HCT116 (cell line): ENCODE measurements at regions not wholly inside any gene's neighbourhood (a gene's known extent, or its start where the extent isn't known, plus 50 kb on each side); places are given as distances from the start of the nearest gene placed in this dataset.

ENCODE experiments used
- ATAC-seq: fragments of 200-7000 bp; cut with Tn5 transposase; 2 replicates; pipeline ENCODE4 v1.9.1; 2020; ENCODE audit warnings: mild to moderate bottlenecking, moderate library complexity
- BruUV-seq: library from RNA; stranded (reverse); fragments of 400-500 nt; replicated peaks from 2 replicates; lab custom pipeline; 2021; lab: Mats Ljungman, UMichigan
- CTCF ChIA-PET: fragments of 300-600 bp; sonication (Branson Sonifier 250); formaldehyde crosslinking; loops from one replicate; lab custom pipeline; 2021; ENCODE audit warnings: antibody characterized with exemption; lab: Charles Lee
- POLR2A ChIA-PET: fragments of 300-600, 350-600 bp; sonication (Branson Sonifier 250); formaldehyde crosslinking; loops from one replicate; lab custom pipeline; 2021; ENCODE audit warnings: antibody characterized with exemption; lab: Charles Lee
- RAD21 ChIA-PET, 2 experiments: fragments of 300-600 bp; sonication (Branson Sonifier 250); formaldehyde crosslinking; loops; one replicate each; lab custom pipeline; 2023; ENCODE audit warnings: low total read pairs in 2 of 2; ENCODE audit not compliant: uncharacterized antibody in 2 of 2, unreplicated experiment in 2 of 2, low non-redundant PET in 1 of 2; lab: Charles Lee
- DNase-seq: peaks from one replicate; pipeline ENCODE4 v3.0.0-alpha.2; 2010; ENCODE audit warnings: low read depth, low spot score
- H2AFZ ChIP-seq: fragments of 200-600 bp; shearing (Covaris generic), sonication (generic); 2 replicates; pipeline ENCODE4 v1.6.1; 2017; ENCODE audit warnings: low read depth, mixed run types, mixed read lengths, antibody characterized with exemption, low read length; ENCODE audit not compliant: poor library complexity, severe bottlenecking
- H3K27ac ChIP-seq: 2 replicates; pipeline ENCODE4 v1.5.1; 2012; ENCODE audit warnings: low read depth, low read length
- H3K27me3 ChIP-seq: fragments of 200-600 bp; sonication (generic); 2 replicates; pipeline ENCODE4 v1.6.1; 2016; ENCODE audit warnings: mixed run types, low read length, mixed read lengths; ENCODE audit not compliant: insufficient read depth
- H3K36me3 ChIP-seq, 2 experiments: fragments of 200-500 bp in 1 of 2; fragments of 200-600 bp in 1 of 2; sonication (Bioruptor generic) in 1 of 2; sonication (generic) in 1 of 2; 2 replicates each; pipeline versions ENCODE4 v1.5.1 to v1.6.1; 2014 to 2016; ENCODE audit warnings: low read length in 2 of 2, inconsistent platforms in 1 of 2, mixed read lengths in 1 of 2, mixed run types in 1 of 2; ENCODE audit not compliant: insufficient read depth in 2 of 2, control insufficient read depth in 1 of 2
- H3K4me1 ChIP-seq, 2 experiments: fragments of 200-600 bp in 1 of 2; sonication (generic) in 1 of 2; 2 replicates each; pipeline versions ENCODE4 v1.5.1 to v1.6.1; 2012 to 2017; ENCODE audit warnings: low read length in 2 of 2, inconsistent platforms in 1 of 2, mild to moderate bottlenecking in 1 of 2, mixed read lengths in 1 of 2, mixed run types in 1 of 2, moderate library complexity in 1 of 2; ENCODE audit not compliant: insufficient read depth in 2 of 2, control insufficient read depth in 1 of 2
- H3K4me2 ChIP-seq: fragments of 200-600 bp; sonication (generic); 2 replicates; pipeline ENCODE4 v1.6.1; 2017; ENCODE audit warnings: mixed run types, low read length, mixed read lengths
- H3K4me3 ChIP-seq, 2 experiments: fragments of 200-600 bp in 1 of 2; sonication (generic) in 1 of 2; replicated peaks in 1 of 2; 2 replicates each; pipeline ENCODE4 v1.5.1; 2011 to 2016; ENCODE audit warnings: low read length in 2 of 2, control low read depth in 1 of 2, low read depth in 1 of 2, mild to moderate bottlenecking in 1 of 2, mixed read lengths in 1 of 2, mixed run types in 1 of 2
- H3K79me2 ChIP-seq: fragments of 200-600 bp; sonication (generic); 2 replicates; pipeline ENCODE4 v1.6.1; 2017; ENCODE audit warnings: mild to moderate bottlenecking, mixed run types, low read length, moderate library complexity, mixed read lengths; ENCODE audit not compliant: insufficient read depth
- H3K9ac ChIP-seq: fragments of 200-600 bp; sonication (generic); 2 replicates; pipeline ENCODE4 v1.6.1; 2016; ENCODE audit warnings: low read length, mixed read lengths
- H3K9me2 ChIP-seq: fragments of 200-600 bp; sonication (generic), shearing (Covaris generic); 2 replicates; pipeline ENCODE4 v1.6.1; 2017; ENCODE audit warnings: mixed run types, mild to moderate bottlenecking, moderate library complexity; ENCODE audit not compliant: insufficient read depth
- H3K9me3 ChIP-seq, 2 experiments: fragments of 200-500 bp in 1 of 2; fragments of 200-600 bp in 1 of 2; sonication (Bioruptor generic) in 1 of 2; sonication (generic) in 1 of 2; 2 replicates each; pipeline ENCODE4 v1.6.1; 2014 to 2017; ENCODE audit warnings: low read length in 2 of 2, mixed read lengths in 2 of 2, inconsistent platforms in 1 of 2, low read depth in 1 of 2, mild to moderate bottlenecking in 1 of 2, mixed run types in 1 of 2, moderate library complexity in 1 of 2; ENCODE audit not compliant: control insufficient read depth in 1 of 2, insufficient read depth in 1 of 2
- H4K20me1 ChIP-seq: fragments of 200-600 bp; sonication (generic), shearing (Covaris generic); 2 replicates; pipeline ENCODE4 v1.6.1; 2017; ENCODE audit warnings: mixed run types, mild to moderate bottlenecking, moderate library complexity; ENCODE audit not compliant: insufficient read depth
- CBX3 ChIP-seq: IDR thresholded peaks from 2 replicates; pipeline ENCODE4 v1.6.1; 2012; ENCODE audit warnings: low read depth
- EGR1 ChIP-seq: IDR thresholded peaks from 2 replicates; pipeline ENCODE4 v1.6.1; 2012; ENCODE audit warnings: low read depth
- ELF1 ChIP-seq: IDR thresholded peaks from 2 replicates; pipeline ENCODE4 v1.6.1; 2012; ENCODE audit warnings: low read depth, borderline replicate concordance
- EZH2 ChIP-seq: fragments of 200-600 bp; sonication (generic); IDR thresholded peaks from 2 replicates; pipeline ENCODE4 v1.6.1; 2017; ENCODE audit warnings: antibody characterized with exemption, mixed run types
- JUND ChIP-seq: IDR thresholded peaks from 2 replicates; pipeline ENCODE4 v1.6.1; 2012
- POLR2A ChIP-seq: IDR thresholded peaks from 2 replicates; pipeline ENCODE4 v1.7.0; 2011; ENCODE audit warnings: borderline replicate concordance; ENCODE audit not compliant: insufficient read depth, insufficient read length; ENCODE audit errors: extremely low read depth
- SP1 ChIP-seq: IDR thresholded peaks from 2 replicates; pipeline ENCODE4 v1.6.1; 2012; ENCODE audit warnings: low read depth
- YY1 ChIP-seq: IDR thresholded peaks from 2 replicates; pipeline ENCODE4 v1.6.1; 2011; ENCODE audit warnings: low read length, low read depth, moderate library complexity, mild to moderate bottlenecking; ENCODE audit not compliant: insufficient replicate concordance; ENCODE audit errors: extremely low read depth
- intact Hi-C: fragments of 100-400 bp; cut with micrococcal nuclease; formaldehyde crosslinking; loops from 2 replicates; pipeline ENCODE4 v1.10.0; 2022

- H3K4me1 ChIP-seq: no peaks in the 10 kb centered on the region
- no peak for ATAC-seq
- BruUV-seq: no TSS peak
- TF ChIP-seq CBX3 (no peak), YY1 (no peak), POLR2A (no peak), SP1 (no peak), EZH2 (no peak), ELF1 (no peak), JUND (no peak)
- no peaks in the 10 kb centered on the region for H3K36me3 ChIP-seq
- no peak overlapping the region for H2AFZ ChIP-seq
- no peaks in the 10 kb centered on the region for H3K27me3 ChIP-seq
- ChIA-PET CTCF (no interaction called here), POLR2A (no interaction called here), RAD21 (no interaction called here)
- H3K4me2 ChIP-seq: no peak overlapping the region
- no peaks in the 10 kb centered on the region for H3K9me3 ChIP-seq
- H3K4me3 ChIP-seq: no peak overlapping the region
- H3K9me2 ChIP-seq: no peaks in the 10 kb centered on the region
- no peak overlapping the region for H3K27ac ChIP-seq
- H3K79me2 ChIP-seq: no peaks in the 10 kb centered on the region
- DNase-seq: no peak
- intact Hi-C loops: no loop called here
- H3K9ac ChIP-seq: no peak overlapping the region
- H4K20me1 ChIP-seq: no peaks in the 10 kb centered on the region
These were observed 378.5 kb downstream of the ADGRD1 start for GRCh38 chr12:131332224-131332623.

GRCh38 chr12:131333136-131333535 lies 377.8 kb upstream of the SFSWAP start:
- no peak for ATAC-seq
- Histone ChIP-seq H3K9me2 (no peaks in the 10 kb centered on the region), H3K4me2 (no peak overlapping the region), H3K36me3 (no peaks in the 10 kb centered on the region), H3K9ac (no peak overlapping the region), H3K4me3 (no peak overlapping the region), H2AFZ (no peak overlapping the region), H3K27ac (no peak overlapping the region), H3K27me3 (no peaks in the 10 kb centered on the region), H4K20me1 (no peaks in the 10 kb centered on the region), H3K79me2 (no peaks in the 10 kb centered on the region), H3K9me3 (no peaks in the 10 kb centered on the region), H3K4me1 (no peaks in the 10 kb centered on the region)
- intact Hi-C loops: no loop called here
- RAD21 ChIA-PET: no interaction called here
- no TSS peak for BruUV-seq
- POLR2A ChIA-PET: no interaction called here
- DNase-seq: no peak
- CTCF ChIA-PET: no interaction called here
- TF ChIP-seq EGR1 (no peak), EZH2 (no peak)
